D721Med (cell line): ENCODE measurements at regions not wholly inside any gene's neighbourhood (a gene's known extent, or its start where the extent isn't known, plus 50 kb on each side); places are given as distances from the start of the nearest gene placed in this dataset.

Experiments
- DNase-seq: peaks from one replicate; pipeline ENCODE4 v3.0.0; 2011; ENCODE audit warnings: low spot score; ENCODE audit not compliant: insufficient read length
- FAIRE-seq: peaks from 2 replicates; lab custom pipeline; 2011; peaks lifted over from hg19 to GRCh38; lab: Jason Lieb, UNC
- TF ChIP-seq, protein P1 (sequence below): IDR thresholded peaks from 2 replicates; pipeline ENCODE4 v1.5.1; 2012; ENCODE audit warnings: mild to moderate bottlenecking, control low read depth; ENCODE audit not compliant: insufficient read depth; ENCODE audit errors: missing control alignments

DNA sequence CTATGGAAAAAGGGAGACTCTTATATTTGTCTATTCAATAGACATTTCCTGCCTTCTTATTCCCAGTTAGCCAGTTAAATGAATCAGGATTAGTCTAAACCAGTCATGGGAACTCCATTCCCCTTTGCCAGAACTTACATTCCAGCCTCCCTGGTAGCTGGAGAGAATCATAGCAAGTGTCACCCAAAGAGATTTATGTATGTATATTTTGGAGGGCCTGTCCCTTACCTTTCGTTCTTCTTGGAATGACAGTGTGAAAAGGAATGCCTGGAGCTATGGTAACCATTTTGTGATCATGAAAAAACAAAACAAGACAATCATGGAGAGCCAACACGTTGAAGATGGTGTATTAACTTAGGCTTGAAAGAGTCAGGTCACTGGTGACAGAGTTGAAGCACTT lies 627.7 kb downstream of the CCDC171 start:
- FAIRE-seq: no peak

DNA sequence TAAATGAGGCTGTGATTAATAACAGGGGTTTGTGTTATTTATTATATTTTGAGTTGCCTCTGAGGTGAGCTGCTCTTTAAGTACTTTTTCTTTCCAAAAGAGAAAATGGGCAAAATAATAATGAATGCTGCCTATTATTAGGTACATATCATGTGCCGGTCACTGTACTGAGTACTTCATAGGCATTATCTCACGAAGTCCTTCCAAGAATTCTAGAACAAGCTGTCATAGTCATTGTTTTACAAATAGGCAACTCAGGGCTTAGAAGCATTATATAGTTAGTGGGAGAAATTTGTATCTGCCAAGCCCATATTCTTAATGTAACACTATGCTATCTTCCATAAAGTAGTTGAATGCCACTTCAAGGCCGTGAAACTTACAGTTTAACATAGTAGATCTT lies 628.7 kb downstream of the CCDC171 start:
- TF ChIP-seq, protein P1, sequence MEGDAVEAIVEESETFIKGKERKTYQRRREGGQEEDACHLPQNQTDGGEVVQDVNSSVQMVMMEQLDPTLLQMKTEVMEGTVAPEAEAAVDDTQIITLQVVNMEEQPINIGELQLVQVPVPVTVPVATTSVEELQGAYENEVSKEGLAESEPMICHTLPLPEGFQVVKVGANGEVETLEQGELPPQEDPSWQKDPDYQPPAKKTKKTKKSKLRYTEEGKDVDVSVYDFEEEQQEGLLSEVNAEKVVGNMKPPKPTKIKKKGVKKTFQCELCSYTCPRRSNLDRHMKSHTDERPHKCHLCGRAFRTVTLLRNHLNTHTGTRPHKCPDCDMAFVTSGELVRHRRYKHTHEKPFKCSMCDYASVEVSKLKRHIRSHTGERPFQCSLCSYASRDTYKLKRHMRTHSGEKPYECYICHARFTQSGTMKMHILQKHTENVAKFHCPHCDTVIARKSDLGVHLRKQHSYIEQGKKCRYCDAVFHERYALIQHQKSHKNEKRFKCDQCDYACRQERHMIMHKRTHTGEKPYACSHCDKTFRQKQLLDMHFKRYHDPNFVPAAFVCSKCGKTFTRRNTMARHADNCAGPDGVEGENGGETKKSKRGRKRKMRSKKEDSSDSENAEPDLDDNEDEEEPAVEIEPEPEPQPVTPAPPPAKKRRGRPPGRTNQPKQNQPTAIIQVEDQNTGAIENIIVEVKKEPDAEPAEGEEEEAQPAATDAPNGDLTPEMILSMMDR: no peak

More for the DNA sequence above, 627.7 kb downstream of the CCDC171 start:
- DNase-seq: no peak
- TF ChIP-seq, protein P1: no peak

DNA sequence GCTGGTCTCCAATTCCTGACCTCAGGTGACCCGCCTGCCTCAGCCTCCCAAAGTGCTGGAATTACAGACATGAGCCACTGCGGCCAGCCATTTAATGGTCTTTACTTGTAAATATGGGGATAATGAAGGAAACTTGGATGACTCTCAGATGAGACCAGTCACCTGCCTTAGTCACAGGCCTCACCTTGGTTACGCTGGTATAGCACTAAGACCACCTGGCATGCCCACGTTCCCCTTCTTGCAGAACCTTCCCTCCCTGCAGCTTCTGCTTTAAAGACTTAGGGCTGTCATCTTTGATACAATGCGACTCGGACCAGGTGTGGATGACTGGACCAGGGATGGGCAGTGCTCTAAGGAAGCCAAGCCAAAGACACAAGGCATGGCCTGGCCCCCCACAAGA lies 629.9 kb downstream of the CCDC171 start:
- DNase-seq (no peak), FAIRE-seq (no peak)
- TF ChIP-seq, protein P1: no peak

More for the DNA sequence above, 628.7 kb downstream of the CCDC171 start:
- FAIRE-seq (no peak), DNase-seq (no peak)

DNA sequence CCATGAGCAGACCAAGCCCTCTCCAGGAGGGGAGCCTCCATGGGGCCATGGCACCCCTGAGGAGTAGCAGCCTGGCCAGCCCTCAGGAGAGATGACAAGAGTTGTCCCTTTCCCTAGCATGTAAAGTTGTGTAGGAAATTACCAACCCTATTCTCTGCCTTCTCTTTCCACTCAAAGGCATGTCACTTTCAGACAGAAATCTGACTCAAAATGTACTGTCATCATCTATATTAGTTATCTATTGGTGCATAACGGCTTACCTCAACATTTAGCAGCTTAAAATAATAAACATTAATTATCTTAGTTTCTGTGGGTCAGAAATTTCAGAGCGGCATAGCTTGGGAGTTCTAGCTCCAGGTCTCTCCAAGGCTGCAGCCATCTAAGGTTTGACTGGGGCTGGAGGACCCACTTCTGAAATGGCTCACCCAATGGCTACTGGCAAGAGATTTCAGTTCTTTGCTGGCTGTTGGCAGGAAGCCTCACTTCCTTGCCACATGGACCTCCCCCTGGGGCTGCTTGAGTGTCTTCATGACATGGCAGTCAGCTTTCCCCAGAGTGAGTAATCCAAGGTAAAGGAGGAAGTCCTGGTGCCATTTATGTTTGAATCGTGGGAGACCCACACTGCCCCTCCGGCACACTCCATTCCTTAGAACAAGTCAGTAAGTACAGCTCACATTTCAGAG lies 632.3 kb downstream of the CCDC171 start:
- DNase-seq (no peak), FAIRE-seq (no peak)
- TF ChIP-seq, protein P1: no peak

DNA sequence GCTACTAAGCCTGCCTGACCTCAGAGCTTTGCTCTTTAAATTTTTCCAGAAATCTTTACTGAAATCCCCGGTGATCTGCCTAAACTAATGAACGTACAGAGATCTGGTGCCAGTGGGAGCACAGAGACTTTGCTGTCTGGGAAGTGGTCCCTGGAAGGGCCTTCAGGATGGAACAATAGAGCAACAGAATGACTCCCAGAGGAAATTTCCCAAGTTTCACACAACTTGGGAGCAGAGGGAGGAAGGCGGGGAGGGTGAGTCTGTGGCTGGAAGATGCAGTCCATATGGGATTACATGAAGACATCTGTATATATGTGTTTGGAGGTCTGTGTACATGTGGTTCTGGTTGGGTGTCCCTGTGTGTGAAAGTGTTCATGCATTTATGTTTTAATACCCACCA lies 638.3 kb downstream of the CCDC171 start:
- TF ChIP-seq, protein P1: no peak
- DNase-seq: no peak
- FAIRE-seq: no peak

DNA sequence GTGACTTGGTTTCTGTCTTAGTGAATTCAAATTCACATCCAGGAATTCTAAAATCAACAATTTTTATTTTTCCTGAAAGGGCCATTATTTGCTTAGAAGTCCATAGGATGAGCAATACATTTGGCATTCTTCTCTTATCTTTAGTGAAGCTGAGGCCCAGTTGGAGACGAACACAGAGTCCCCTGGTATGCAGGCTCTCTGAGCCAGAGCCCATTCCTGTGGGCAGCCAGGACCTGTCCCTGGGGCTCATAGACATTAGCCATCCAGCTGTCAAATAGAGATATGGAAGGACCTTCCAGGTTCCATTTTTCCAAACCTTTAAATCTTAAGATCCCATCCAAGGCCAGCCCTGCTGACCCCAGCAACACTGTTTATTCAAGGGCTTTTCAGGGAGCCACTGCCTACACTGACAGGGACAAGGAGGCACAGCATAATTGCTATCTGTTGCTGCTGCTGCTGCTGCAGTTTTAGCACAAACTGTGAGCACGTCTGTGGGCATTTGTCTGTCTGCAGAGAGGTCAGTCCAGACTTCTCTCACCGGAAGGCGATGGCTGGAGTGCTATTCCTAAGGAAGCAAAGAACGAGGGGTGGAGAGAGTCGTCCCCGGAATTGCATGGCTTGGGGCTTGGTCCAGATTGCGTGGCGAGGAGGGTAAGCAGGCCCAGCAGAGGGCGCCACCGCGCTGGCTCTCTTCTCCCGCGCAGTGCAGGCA lies 639.0 kb downstream of the CCDC171 start:
- TF ChIP-seq, protein P1: peak; percentile 73
- DNase-seq (peak; percentile 22), FAIRE-seq (no peak)
